HG02938 (cell line): ENCODE measurements at regions not wholly inside any gene's neighbourhood (a gene's known extent, or its start where the extent isn't known, plus 50 kb on each side); places are given as distances from the start of the nearest gene placed in this dataset.
A peak's percentile ranks its signal among the peaks of the same experiment; 100 is the strongest.

Source experiments
- ATAC-seq: cut with Tn5 transposase; IDR thresholded peaks from one replicate; pipeline ENCODE4 v1.9.1; 2021; ENCODE audit warnings: mild to moderate bottlenecking, moderate library complexity; ENCODE audit not compliant: unreplicated experiment

GRCh38 chr13:62085337-62086229 is 669.9 kb upstream of the PCDH20 start:
- no peak for ATAC-seq

GRCh38 chr13:62084728-62085127 is 669.1 kb upstream of the PCDH20 start:
- no peak for ATAC-seq

- ATAC-seq = no peak
Observed at GRCh38 chr13:62067821-62068220, 652.2 kb upstream of the PCDH20 start.

GRCh38 chr13:62065016-62065415 is 649.4 kb upstream of the PCDH20 start:
- ATAC-seq = no peak

- no peak for ATAC-seq
Observed at GRCh38 chr13:62061751-62062150, 646.1 kb upstream of the PCDH20 start.

- ATAC-seq = no peak
Observed at GRCh38 chr13:62060570-62060969, 644.9 kb upstream of the PCDH20 start.

- ATAC-seq = no peak
Observed at GRCh38 chr13:62057286-62057685, 641.6 kb upstream of the PCDH20 start.

- no peak for ATAC-seq
Observed at GRCh38 chr13:62049992-62050391, 634.3 kb upstream of the PCDH20 start.

- no peak for ATAC-seq
Observed at GRCh38 chr13:62046512-62046911, 630.9 kb upstream of the PCDH20 start.

GRCh38 chr13:62043600-62043999 is 628.0 kb upstream of the PCDH20 start:
- ATAC-seq = no peak

- no peak for ATAC-seq
Observed at GRCh38 chr13:62040806-62041205, 625.2 kb upstream of the PCDH20 start.

- no peak for ATAC-seq
Observed at GRCh38 chr13:62040078-62040477, 624.4 kb upstream of the PCDH20 start.

- ATAC-seq = peak; percentile 69
Observed at GRCh38 chr13:62038214-62038613, 622.6 kb upstream of the PCDH20 start.

- ATAC-seq = no peak
Observed at GRCh38 chr13:62035981-62036380, 620.3 kb upstream of the PCDH20 start.

GRCh38 chr13:62033934-62034333 is 618.3 kb upstream of the PCDH20 start:
- no peak for ATAC-seq

- ATAC-seq = no peak
Observed at GRCh38 chr13:62022369-62022768, 606.7 kb upstream of the PCDH20 start.

- no peak for ATAC-seq
Observed at GRCh38 chr13:62019858-62020257, 604.2 kb upstream of the PCDH20 start.

- no peak for ATAC-seq
Observed at GRCh38 chr13:62014299-62014698, 598.6 kb upstream of the PCDH20 start.

- ATAC-seq = no peak
Observed at GRCh38 chr13:62003452-62003851, 587.8 kb upstream of the PCDH20 start.

- ATAC-seq = no peak
Observed at GRCh38 chr13:61994174-61994573, 578.5 kb upstream of the PCDH20 start.

- ATAC-seq = no peak
Observed at GRCh38 chr13:61989978-61990377, 574.3 kb upstream of the PCDH20 start.

- no peak for ATAC-seq
Observed at GRCh38 chr13:61988810-61989209, 573.2 kb upstream of the PCDH20 start.

GRCh38 chr13:61975001-61975400 is 559.4 kb upstream of the PCDH20 start:
- no peak for ATAC-seq
